Keratinocyte (primary cell): ENCODE measurements at regions not wholly inside any gene's neighbourhood (a gene's known extent, or its start where the extent isn't known, plus 50 kb on each side); places are given as distances from the start of the nearest gene placed in this dataset.

Experiments
- DNase-seq: peaks from one replicate; pipeline ENCODE4 v3.0.0-alpha.2; 2011; ENCODE audit warnings: low read depth, missing footprints, low spot score
- FAIRE-seq: peaks from 2 replicates; lab custom pipeline; 2011; peaks lifted over from hg19 to GRCh38; lab: Jason Lieb, UNC
- H2AFZ ChIP-seq: 2 replicates; pipeline ENCODE4 v1.6.0; 2012; ENCODE audit warnings: low read length, control low read depth, inconsistent platforms; ENCODE audit not compliant: control insufficient read depth
- H3K27ac ChIP-seq: 2 replicates; pipeline ENCODE4 v1.5.1; 2011; ENCODE audit warnings: low read length; ENCODE audit not compliant: control insufficient read depth, insufficient read depth
- H3K27me3 ChIP-seq: 3 replicates; pipeline ENCODE4 v1.6.0; 2011; ENCODE audit warnings: low read length; ENCODE audit not compliant: control insufficient read depth, insufficient read depth; ENCODE audit errors: extremely low read depth
- H3K36me3 ChIP-seq, 2 experiments: 2 replicates in 1 of 2; 3 replicates in 1 of 2; pipeline ENCODE4 v1.5.1; 2011; ENCODE audit warnings: low read length in 2 of 2, mild to moderate bottlenecking in 1 of 2; ENCODE audit not compliant: control insufficient read depth in 2 of 2, insufficient read depth in 2 of 2; ENCODE audit errors: extremely low read depth in 1 of 2
- H3K4me1 ChIP-seq: 3 replicates; pipeline ENCODE4 v1.5.1; 2011; ENCODE audit warnings: low read length; ENCODE audit not compliant: control insufficient read depth, insufficient read depth; ENCODE audit errors: extremely low read depth
- H3K4me2 ChIP-seq: 3 replicates; pipeline ENCODE4 v1.6.0; 2011; ENCODE audit warnings: low read depth, low read length; ENCODE audit not compliant: control insufficient read depth, insufficient read depth; ENCODE audit errors: extremely low read depth
- H3K4me3 ChIP-seq, 3 experiments: fragments of 200-600 bp in 1 of 3; sonication (generic) in 1 of 3; 2 replicates in 2 of 3; 3 replicates in 1 of 3; pipeline ENCODE4 v1.5.1; 2011 to 2016; ENCODE audit warnings: low read length in 3 of 3, mild to moderate bottlenecking in 3 of 3, control low read depth in 2 of 3, inconsistent platforms in 1 of 3, low read depth in 1 of 3, mixed read lengths in 1 of 3, mixed run types in 1 of 3, moderate library complexity in 1 of 3; ENCODE audit not compliant: control insufficient read depth in 2 of 3, insufficient read depth in 2 of 3; ENCODE audit errors: extremely low read depth in 1 of 3
- H3K79me2 ChIP-seq: 2 replicates; pipeline ENCODE4 v1.6.0; 2012; ENCODE audit warnings: low read length; ENCODE audit not compliant: control insufficient read depth, insufficient read depth
- H3K9ac ChIP-seq: 3 replicates; pipeline ENCODE4 v1.6.0; 2011; ENCODE audit warnings: low read length; ENCODE audit not compliant: control insufficient read depth, insufficient read depth; ENCODE audit errors: extremely low read depth
- H3K9me1 ChIP-seq: 3 replicates; pipeline ENCODE4 v1.6.0; 2011; ENCODE audit warnings: low read length; ENCODE audit not compliant: control insufficient read depth, insufficient read depth; ENCODE audit errors: extremely low read depth
- H3K9me3 ChIP-seq: 2 replicates; pipeline ENCODE4 v1.5.1; 2012; ENCODE audit warnings: low read depth, low read length; ENCODE audit not compliant: control insufficient read depth
- H4K20me1 ChIP-seq: 3 replicates; pipeline ENCODE4 v1.6.0; 2011; ENCODE audit warnings: low read length; ENCODE audit not compliant: control insufficient read depth, insufficient read depth; ENCODE audit errors: extremely low read depth
- CTCF ChIP-seq, 3 experiments: IDR thresholded peaks in 1 of 3; conservative IDR thresholded peaks in 1 of 3; optimal IDR thresholded peaks in 1 of 3; 2 replicates in 2 of 3; 3 replicates in 1 of 3; pipeline versions ENCODE3 to v1.5.1; 2011; ENCODE audit warnings: low read length in 3 of 3, mild to moderate bottlenecking in 3 of 3, moderate library complexity in 2 of 3, control low read depth in 1 of 3, inconsistent platforms in 1 of 3; ENCODE audit not compliant: insufficient read depth in 2 of 3; ENCODE audit errors: extremely low read depth in 1 of 3
- EZH2 ChIP-seq: IDR thresholded peaks from one replicate; pipeline ENCODE4 v1.6.1; 2012; ENCODE audit warnings: inconsistent platforms, mild to moderate bottlenecking, low read length, moderate library complexity
- dilution Hi-C: fragments of 300-500 bp; cut with MboI; formaldehyde crosslinking; loops from one replicate; pipeline ENCODE4 v1.7.0; 2020; ENCODE audit warnings: low sequenced_read_pairs; ENCODE audit not compliant: extremely low pct_ligation_motif_present

DNA sequence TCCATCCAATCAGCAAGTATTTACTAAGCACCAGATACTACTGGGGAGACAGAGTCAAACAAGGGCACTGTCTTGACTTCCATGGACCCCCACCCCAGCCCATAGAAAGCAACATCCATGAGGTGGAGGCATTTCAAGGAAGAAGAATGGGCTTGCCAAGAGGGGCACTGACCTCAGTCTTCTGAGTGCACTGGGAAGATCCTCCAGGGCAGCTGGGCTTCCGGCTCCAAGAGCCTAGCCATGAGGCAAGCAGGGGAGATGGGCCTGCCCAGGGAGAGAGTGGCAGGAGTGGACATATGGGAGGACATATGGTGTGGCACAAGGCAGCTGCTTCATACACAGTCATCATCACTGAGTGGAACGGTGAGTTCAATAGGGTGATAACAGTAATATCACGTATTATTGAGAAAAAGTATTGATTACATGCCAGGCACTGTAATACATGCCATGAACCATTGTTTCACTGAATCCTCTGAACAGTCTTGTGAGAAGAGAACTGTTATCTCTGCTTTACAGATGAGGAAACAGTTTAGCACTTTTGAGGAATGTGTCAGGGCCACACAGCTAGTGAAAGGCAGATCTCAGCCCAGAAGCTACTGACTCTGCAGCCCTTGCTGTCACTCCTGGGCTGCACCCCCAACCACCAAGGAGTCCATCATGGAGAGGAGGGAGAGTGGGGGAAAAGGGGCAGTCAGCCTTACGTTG, 331.7 kb upstream of the ZMIZ1 start:
- Histone ChIP-seq H3K9ac (no peak overlapping the region), H3K9me3 (no peaks in the 10 kb centered on the region), H3K79me2 (no peaks in the 10 kb centered on the region), H3K27me3 (no peaks in the 10 kb centered on the region), H3K36me3 (no peaks in the 10 kb centered on the region), H3K4me3 (no peak overlapping the region), H4K20me1 (no peaks in the 10 kb centered on the region), H3K4me2 (no peak overlapping the region), H3K9me1 (no peaks in the 10 kb centered on the region), H3K27ac (no peak overlapping the region), H2AFZ (no peak overlapping the region), H3K4me1 (no peaks in the 10 kb centered on the region)
- no peak for FAIRE-seq
- TF ChIP-seq EZH2 (no peak), CTCF (optimal IDR thresholded peaks at IDR 0.05 in 1 of 3, IDR thresholded peaks at IDR 0.05 in 1 of 3, conservative IDR thresholded peaks at IDR 0.05 in 1 of 3; ENCODE audit: extremely low read depth in 1 of 3, insufficient read depth in 2 of 3, low read length in 3 of 3) (no peak)
- dilution Hi-C loops, result no loop called here
- no peak for DNase-seq

- dilution Hi-C loops, result no loop called here
- no peak for TF ChIP-seq CTCF (optimal IDR thresholded peaks at IDR 0.05 in 1 of 3, IDR thresholded peaks at IDR 0.05 in 1 of 3, conservative IDR thresholded peaks at IDR 0.05 in 1 of 3; ENCODE audit: extremely low read depth in 1 of 3, insufficient read depth in 2 of 3, low read length in 3 of 3)
- TF ChIP-seq EZH2, result no peak
- no peaks in the 10 kb centered on the region for H4K20me1 ChIP-seq
- no peaks in the 10 kb centered on the region for H3K4me1 ChIP-seq
- no peak overlapping the region for H2AFZ ChIP-seq
- peaks cover 2% of the 10 kb centered on the region for H3K27me3 ChIP-seq
- no peaks in the 10 kb centered on the region for H3K9me1 ChIP-seq
- no peak overlapping the region for H3K9ac ChIP-seq
- FAIRE-seq (no peak), DNase-seq (no peak)
- H3K9me3 ChIP-seq, result no peaks in the 10 kb centered on the region
- H3K4me2 ChIP-seq, result no peak overlapping the region
- no peaks in the 10 kb centered on the region for H3K36me3 ChIP-seq
- no peak overlapping the region for H3K4me3 ChIP-seq
- H3K79me2 ChIP-seq, result no peaks in the 10 kb centered on the region
- H3K27ac ChIP-seq, result no peak overlapping the region
These were observed 330.6 kb upstream of the ZMIZ1 start for GRCh38 chr10:78737883-78738856.
